GM18858 (cell line): ENCODE measurements at regions not wholly inside any gene's neighbourhood (a gene's known extent, or its start where the extent isn't known, plus 50 kb on each side); places are given as distances from the start of the nearest gene placed in this dataset.

Experiments used
- ATAC-seq: cut with Tn5 transposase; IDR thresholded peaks from one replicate; pipeline ENCODE4 v1.9.1; 2021; ENCODE audit not compliant: unreplicated experiment

GRCh38 chr16:27679899-27680298 is 130.0 kb downstream of the KATNIP start:
- no peak for ATAC-seq

- no peak for ATAC-seq
Measured at GRCh38 chr16:27681681-27682080, 131.7 kb downstream of the KATNIP start.

DNA sequence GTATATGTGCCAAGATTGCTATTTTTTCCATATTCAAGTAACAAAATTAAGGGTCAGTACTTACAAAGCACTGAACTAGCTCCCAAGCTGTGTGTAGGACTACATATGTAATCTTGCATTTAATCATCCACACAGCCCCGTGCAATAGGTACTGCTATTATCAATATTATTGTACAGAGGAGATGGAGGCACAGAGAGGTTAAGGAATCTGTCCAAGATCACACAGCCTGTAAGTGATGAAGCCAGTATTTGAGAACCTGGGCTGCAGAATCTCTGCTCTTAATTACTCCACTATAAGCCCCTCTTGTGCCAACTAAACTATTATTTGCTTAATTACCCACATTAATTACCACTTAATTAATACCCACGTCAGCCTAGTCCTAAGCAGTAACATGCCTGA is 134.1 kb downstream of the KATNIP start:
- ATAC-seq, result no peak

DNA sequence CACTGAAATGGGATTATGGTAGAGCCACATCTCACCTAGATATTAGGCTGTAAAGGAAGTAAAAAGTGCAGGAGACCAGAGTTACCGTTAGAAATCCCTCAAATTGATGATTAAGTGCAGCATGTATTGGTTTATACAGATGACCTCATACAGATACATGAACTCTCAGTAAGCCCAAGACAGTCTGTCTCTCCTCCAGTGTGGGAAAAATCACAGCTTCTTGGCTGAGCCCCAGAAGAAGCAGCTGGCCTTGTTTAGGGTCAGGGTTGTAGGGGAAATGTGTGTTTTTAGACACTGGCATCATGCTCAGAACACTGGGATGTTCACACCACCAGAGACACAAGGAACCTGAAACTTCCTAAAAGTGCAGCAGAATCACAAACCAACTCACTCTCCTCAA is 135.9 kb downstream of the KATNIP start:
- ATAC-seq, result no peak

- no peak for ATAC-seq
Measured at GRCh38 chr16:27686926-27687325, 137.0 kb downstream of the KATNIP start.

GRCh38 chr16:27687605-27688004 is 137.7 kb downstream of the KATNIP start:
- no peak for ATAC-seq

GRCh38 chr16:27689711-27690110 is 139.8 kb downstream of the KATNIP start:
- ATAC-seq, result no peak

- no peak for ATAC-seq
Measured at GRCh38 chr16:27690608-27691007, 140.7 kb downstream of the KATNIP start.

GRCh38 chr16:27691721-27692120 is 141.8 kb downstream of the KATNIP start:
- ATAC-seq, result no peak

GRCh38 chr16:27692576-27692975 is 142.6 kb downstream of the KATNIP start:
- ATAC-seq, result no peak

- no peak for ATAC-seq
Measured at GRCh38 chr16:27695161-27695560, 145.2 kb downstream of the KATNIP start.

- no peak for ATAC-seq
Measured at GRCh38 chr16:27698266-27698665, 148.3 kb downstream of the KATNIP start.

DNA sequence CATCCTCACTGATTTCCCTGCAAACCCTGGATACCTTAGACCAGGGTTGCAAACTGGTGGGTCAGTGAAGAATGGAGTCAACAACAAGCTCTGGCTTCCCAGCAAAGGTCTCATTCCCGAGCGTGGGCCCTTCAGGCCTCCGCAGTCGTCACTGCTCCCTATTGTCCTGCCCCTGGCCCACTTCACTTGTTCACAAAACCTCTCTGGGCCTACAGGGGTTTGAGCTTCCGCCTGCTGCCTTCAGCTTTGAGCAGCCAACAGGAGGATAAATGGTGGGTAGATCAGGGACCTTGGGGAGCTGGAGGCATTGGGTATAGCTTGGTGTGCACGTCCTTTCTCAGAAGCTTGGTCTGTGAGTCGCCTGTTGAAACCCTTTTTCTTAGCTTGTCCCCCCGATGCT is 148.8 kb downstream of the KATNIP start:
- ATAC-seq, result no peak

GRCh38 chr16:27699540-27699939 is 149.6 kb downstream of the KATNIP start:
- ATAC-seq, result no peak

GRCh38 chr16:27700304-27700995 is 150.5 kb downstream of the KATNIP start:
- ATAC-seq, result no peak

DNA sequence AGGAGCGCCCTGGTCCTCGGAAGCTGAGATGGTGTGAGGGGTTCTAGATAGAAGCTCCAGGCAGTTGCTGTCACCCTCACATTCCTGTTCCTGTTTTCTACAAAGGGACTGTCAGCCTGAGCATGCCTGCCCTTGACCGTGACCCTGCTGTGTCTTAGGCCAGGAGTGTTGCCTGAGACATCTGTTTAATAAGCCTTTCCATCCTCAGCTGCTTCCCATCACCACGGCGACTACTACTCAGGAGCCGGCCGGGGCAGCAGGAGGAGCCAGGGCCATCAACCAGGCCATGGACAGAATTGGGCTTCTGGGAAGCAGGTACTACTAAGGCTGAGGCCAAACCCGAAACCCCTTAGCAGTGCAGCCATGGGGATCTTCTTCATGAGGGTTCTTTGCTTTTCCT is 151.4 kb downstream of the KATNIP start:
- no peak for ATAC-seq

DNA sequence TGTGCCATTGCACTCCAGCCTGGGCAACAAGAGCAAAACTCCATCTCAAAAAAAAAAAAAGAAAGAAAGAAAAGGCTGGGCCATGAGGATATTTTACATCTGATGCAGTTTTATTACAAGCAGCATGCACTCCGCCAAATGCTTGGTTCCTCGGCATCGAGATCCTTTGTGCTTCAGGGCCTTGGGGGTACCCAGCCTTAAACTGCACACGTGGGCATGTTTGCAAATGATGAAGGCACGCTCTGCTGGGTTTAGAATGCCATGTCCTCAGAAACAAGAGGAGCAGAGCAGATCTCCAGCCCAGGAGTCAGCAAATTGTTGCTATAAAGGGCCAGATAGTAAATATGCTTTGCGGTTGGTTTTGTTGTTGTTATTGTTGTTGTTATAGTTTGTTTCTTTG is 153.2 kb downstream of the KATNIP start:
- ATAC-seq, result no peak

- no peak for ATAC-seq
Measured at GRCh38 chr16:27703545-27703944, 153.6 kb downstream of the KATNIP start.

DNA sequence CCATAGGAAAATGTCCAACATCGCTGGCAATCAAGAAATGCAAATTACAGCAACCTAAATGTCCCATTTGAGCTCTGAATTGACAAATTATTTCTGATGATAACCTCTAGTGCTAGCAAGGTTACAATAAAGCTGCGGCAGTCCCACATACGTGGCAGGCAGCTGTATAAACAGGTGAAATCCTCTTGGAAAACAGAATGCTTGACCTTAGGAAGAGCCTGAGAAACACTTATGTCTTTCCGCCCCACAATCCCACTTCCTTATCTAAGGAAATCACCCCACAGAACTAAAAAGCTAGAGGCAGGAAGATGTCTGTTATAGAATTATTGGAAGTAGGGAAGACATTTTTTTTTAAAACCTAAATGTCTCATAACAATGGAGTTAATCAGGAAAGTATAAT is 154.3 kb downstream of the KATNIP start:
- ATAC-seq, result no peak

- no peak for ATAC-seq
Measured at GRCh38 chr16:27706156-27706865, 156.4 kb downstream of the KATNIP start.

- ATAC-seq, result no peak
Measured at GRCh38 chr16:27706866-27707685, 157.1 kb downstream of the KATNIP start.

GRCh38 chr16:27708651-27709050 is 158.7 kb downstream of the KATNIP start:
- no peak for ATAC-seq
